ENCODE measurements at regions not wholly inside any gene's neighbourhood (a gene's known extent, or its start where the extent isn't known, plus 50 kb on each side); places are given as distances from the start of the nearest gene placed in this dataset.

GRCh38 chr14:104305511-104306449 is 167.4 kb downstream of the KIF26A start:
- DNase-seq (ENCODE audit: low spot score) (no peak), ATAC-seq (0 out of 3 replicates have a peak, but pooled peaks have one; percentile 25)
- Mint-ChIP-seq H3K4me3 (no peak overlapping the region), H3K4me1 (no peaks in the 10 kb centered on the region; the same call in 2 of the 3 replicates), H3K27me3 (ENCODE audit: insufficient read depth, low read depth, poor library complexity) (peaks cover 23% of the 10 kb centered on the region), H3K36me3 (ENCODE audit: low read depth) (peaks cover 6% of the 10 kb centered on the region), H3K9me3 (peaks cover 14% of the 10 kb centered on the region), H3K27ac (no peak overlapping the region)
- no peaks in the 10 kb centered on the region for H3F3A ChIP-seq (replicated peaks; ENCODE audit: low read depth)
- H3K4me3 ChIP-seq: no peak overlapping the region
- TF ChIP-seq ETS1 (IDR thresholded peaks at IDR 0.05) (no peak), REST (IDR thresholded peaks at IDR 0.05; ENCODE audit: unreplicated experiment) (no peak), CREB1 (CRISPR knock-in tag; IDR thresholded peaks at IDR 0.05; ENCODE audit: low read depth) (no peak), EZH2phosphoT487 (IDR thresholded peaks at IDR 0.05; ENCODE audit: unreplicated experiment) (no peak), POLR2AphosphoS5 (IDR thresholded peaks at IDR 0.05; ENCODE audit: low read depth) (no peak), EZH2 (IDR thresholded peaks at IDR 0.05; ENCODE audit: low read depth, unreplicated experiment) (no peak), CTCF (conservative IDR thresholded peaks at IDR 0.05; ENCODE audit: low read depth in 2 of 2) (no peak), ZNF331 (CRISPR knock-in tag; IDR thresholded peaks at IDR 0.05; ENCODE audit: low read depth) (no peak)
- H3K9me2 ChIP-seq (ENCODE audit: insufficient read depth): no peaks in the 10 kb centered on the region
- H3K36me3 ChIP-seq (ENCODE audit: insufficient read depth): no peaks in the 10 kb centered on the region
- H3K27ac ChIP-seq (ENCODE audit: low read depth): no peak overlapping the region
- peak overlapping the region; percentile 56; the same call in 1 of the 2 replicates for H2AFZ ChIP-seq
- no peaks in the 10 kb centered on the region for H3K79me2 ChIP-seq (replicated peaks; ENCODE audit: insufficient read depth)
- no peaks in the 10 kb centered on the region for H3K27me3 ChIP-seq (ENCODE audit: insufficient read depth)
- no peaks in the 10 kb centered on the region for H3K4me1 ChIP-seq (ENCODE audit: insufficient read depth)
- no peaks in the 10 kb centered on the region for H4K20me1 ChIP-seq (replicated peaks; ENCODE audit: insufficient read depth)
- no peak overlapping the region for H3K4me2 ChIP-seq

Data from GM23338 (cell line).